ENCODE measurements at regions not wholly inside any gene's neighbourhood (a gene's known extent, or its start where the extent isn't known, plus 50 kb on each side); places are given as distances from the start of the nearest gene placed in this dataset.

DNA sequence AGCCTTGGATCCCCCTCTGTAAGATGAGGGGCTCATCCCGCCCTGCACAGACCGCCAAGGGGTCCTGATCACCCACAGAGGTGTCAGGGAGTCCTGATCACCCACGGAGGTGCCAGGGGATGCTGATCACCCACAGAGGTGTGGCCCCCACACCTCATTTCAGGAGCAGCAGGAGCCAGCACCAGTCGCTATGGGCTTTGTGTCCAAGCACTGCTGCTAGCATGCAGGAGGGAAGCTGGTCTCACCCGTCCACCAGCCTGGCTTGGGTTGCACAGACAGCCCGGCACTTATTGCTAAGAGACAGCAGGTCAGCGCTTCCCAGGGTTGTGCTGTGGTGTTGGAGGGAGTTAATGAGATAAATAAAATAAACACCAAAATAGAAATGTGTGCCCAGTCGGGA is 88.5 kb downstream of the ADRA2C start:
- TF ChIP-seq, protein P1, sequence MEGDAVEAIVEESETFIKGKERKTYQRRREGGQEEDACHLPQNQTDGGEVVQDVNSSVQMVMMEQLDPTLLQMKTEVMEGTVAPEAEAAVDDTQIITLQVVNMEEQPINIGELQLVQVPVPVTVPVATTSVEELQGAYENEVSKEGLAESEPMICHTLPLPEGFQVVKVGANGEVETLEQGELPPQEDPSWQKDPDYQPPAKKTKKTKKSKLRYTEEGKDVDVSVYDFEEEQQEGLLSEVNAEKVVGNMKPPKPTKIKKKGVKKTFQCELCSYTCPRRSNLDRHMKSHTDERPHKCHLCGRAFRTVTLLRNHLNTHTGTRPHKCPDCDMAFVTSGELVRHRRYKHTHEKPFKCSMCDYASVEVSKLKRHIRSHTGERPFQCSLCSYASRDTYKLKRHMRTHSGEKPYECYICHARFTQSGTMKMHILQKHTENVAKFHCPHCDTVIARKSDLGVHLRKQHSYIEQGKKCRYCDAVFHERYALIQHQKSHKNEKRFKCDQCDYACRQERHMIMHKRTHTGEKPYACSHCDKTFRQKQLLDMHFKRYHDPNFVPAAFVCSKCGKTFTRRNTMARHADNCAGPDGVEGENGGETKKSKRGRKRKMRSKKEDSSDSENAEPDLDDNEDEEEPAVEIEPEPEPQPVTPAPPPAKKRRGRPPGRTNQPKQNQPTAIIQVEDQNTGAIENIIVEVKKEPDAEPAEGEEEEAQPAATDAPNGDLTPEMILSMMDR (conservative IDR thresholded peaks at IDR 0.05): no peak
- TF ChIP-seq ZFX (IDR thresholded peaks at IDR 0.05): no peak
